ENCODE measurements at regions not wholly inside any gene's neighbourhood (a gene's known extent, or its start where the extent isn't known, plus 50 kb on each side); places are given as distances from the start of the nearest gene placed in this dataset.

DNA sequence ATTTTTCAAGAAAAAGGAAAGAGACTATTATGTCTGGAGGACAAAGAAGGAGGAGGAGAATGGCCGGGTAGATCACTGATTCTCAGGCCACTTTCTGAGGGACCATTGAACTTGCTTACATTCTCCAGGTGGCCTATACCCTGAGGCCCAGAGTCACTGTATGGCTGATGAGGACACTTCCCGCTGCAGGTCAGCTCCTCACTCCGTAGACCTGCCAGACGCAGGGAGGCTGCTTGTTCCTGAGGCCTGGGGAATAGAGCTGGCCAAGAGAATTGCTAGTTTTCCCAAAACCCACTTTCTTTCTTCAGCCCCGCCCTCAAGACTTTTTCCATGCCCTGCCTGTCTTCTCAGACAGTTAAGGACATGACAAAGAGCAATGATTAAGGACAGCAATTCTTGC, 510.5 kb upstream of the TBX3 start:
- no peaks in the 10 kb centered on the region for H3K27me3 Mint-ChIP-seq (ENCODE audit: low read depth)
- peaks cover 9% of the 10 kb centered on the region for H3K9me3 Mint-ChIP-seq (ENCODE audit: insufficient read depth)
- no peak overlapping the region for H3K27ac Mint-ChIP-seq
- DNase-seq (no peak), ATAC-seq (no peak)
- no peaks in the 10 kb centered on the region for H3K4me1 Mint-ChIP-seq (ENCODE audit: low read depth)
- POLR2A ChIA-PET: no interaction called here
- H3K4me3 Mint-ChIP-seq: no peak overlapping the region
- no peaks in the 10 kb centered on the region for H3K36me3 Mint-ChIP-seq (ENCODE audit: low read depth)
- CTCF ChIA-PET: no interaction called here

GRCh38 chr12:115191342-115191741, 507.4 kb upstream of the TBX3 start:
- Mint-ChIP-seq H3K4me1 (ENCODE audit: low read depth) (no peaks in the 10 kb centered on the region), H3K36me3 (ENCODE audit: low read depth) (no peaks in the 10 kb centered on the region), H3K27ac (no peak overlapping the region), H3K9me3 (ENCODE audit: insufficient read depth) (peaks cover 5% of the 10 kb centered on the region), H3K27me3 (ENCODE audit: low read depth) (no peaks in the 10 kb centered on the region), H3K4me3 (no peak overlapping the region)
- ChIA-PET CTCF (no interaction called here), POLR2A (no interaction called here)
- ATAC-seq: no peak
- no peak for DNase-seq

- H3K27ac Mint-ChIP-seq: no peak overlapping the region
- no peak overlapping the region for H3K4me3 Mint-ChIP-seq
- no peaks in the 10 kb centered on the region for H3K27me3 Mint-ChIP-seq (ENCODE audit: low read depth)
- peaks cover 5% of the 10 kb centered on the region for H3K9me3 Mint-ChIP-seq (ENCODE audit: insufficient read depth)
- POLR2A ChIA-PET: no interaction called here
- ATAC-seq (no peak), DNase-seq (no peak)
- CTCF ChIA-PET: no interaction called here
- no peaks in the 10 kb centered on the region for H3K4me1 Mint-ChIP-seq (ENCODE audit: low read depth)
- no peaks in the 10 kb centered on the region for H3K36me3 Mint-ChIP-seq (ENCODE audit: low read depth)
These were observed 506.2 kb upstream of the TBX3 start for GRCh38 chr12:115190010-115190770.

DNA sequence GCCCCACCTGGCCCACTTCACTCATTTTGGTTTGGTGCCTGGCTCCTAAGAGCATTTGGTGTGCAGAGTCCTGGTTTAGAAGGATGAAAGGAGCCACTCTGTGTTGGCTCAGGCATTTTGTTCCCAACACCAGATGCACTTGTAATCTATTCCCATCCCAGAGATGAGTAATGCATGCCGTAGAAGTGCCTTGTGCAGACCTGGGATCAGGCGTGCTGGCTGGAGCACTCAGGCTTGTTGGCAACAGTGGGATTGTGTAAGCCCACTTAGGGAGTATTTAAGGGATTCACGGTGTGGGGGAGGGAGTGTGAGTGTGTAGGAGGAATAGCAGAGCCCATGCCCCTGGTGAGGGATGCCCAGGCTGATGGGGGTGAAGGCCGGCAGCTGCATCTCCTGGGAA, 501.5 kb upstream of the TBX3 start:
- Mint-ChIP-seq H3K27me3 (ENCODE audit: low read depth) (no peaks in the 10 kb centered on the region), H3K27ac (no peak overlapping the region), H3K4me1 (ENCODE audit: low read depth) (no peaks in the 10 kb centered on the region), H3K36me3 (ENCODE audit: low read depth) (no peaks in the 10 kb centered on the region), H3K4me3 (no peak overlapping the region), H3K9me3 (ENCODE audit: insufficient read depth) (no peaks in the 10 kb centered on the region)
- ATAC-seq: no peak
- no peak for DNase-seq
- ChIA-PET POLR2A (no interaction called here), CTCF (no interaction called here)

- DNase-seq (no peak), ATAC-seq (no peak)
- Mint-ChIP-seq H3K36me3 (ENCODE audit: low read depth) (no peaks in the 10 kb centered on the region), H3K27me3 (ENCODE audit: low read depth) (no peaks in the 10 kb centered on the region), H3K4me3 (no peak overlapping the region), H3K4me1 (ENCODE audit: low read depth) (no peaks in the 10 kb centered on the region), H3K27ac (no peak overlapping the region), H3K9me3 (ENCODE audit: insufficient read depth) (no peaks in the 10 kb centered on the region)
- CTCF ChIA-PET: no interaction called here
- POLR2A ChIA-PET: no interaction called here
These were observed 499.8 kb upstream of the TBX3 start for GRCh38 chr12:115183752-115184151.

DNA sequence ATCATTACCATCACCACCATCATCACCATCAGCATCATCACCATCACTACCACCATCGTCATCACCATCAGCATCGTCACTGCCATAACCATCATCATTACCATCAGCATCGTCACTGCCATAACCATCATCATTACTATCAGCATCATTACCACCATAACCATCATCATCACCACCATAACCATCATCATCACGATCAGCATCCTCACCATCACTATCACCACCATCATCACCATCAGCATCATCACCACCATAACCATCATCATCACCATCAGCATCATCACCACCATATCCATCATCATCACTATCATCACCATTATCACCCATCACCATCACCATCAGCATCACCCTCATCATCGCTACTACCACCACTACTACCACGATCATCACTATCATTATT, 493.9 kb upstream of the TBX3 start:
- no peak overlapping the region for H3K27ac Mint-ChIP-seq
- ChIA-PET POLR2A (no interaction called here), CTCF (no interaction called here)
- no peaks in the 10 kb centered on the region for H3K9me3 Mint-ChIP-seq (ENCODE audit: insufficient read depth)
- no peak overlapping the region for H3K4me3 Mint-ChIP-seq
- H3K4me1 Mint-ChIP-seq (ENCODE audit: low read depth): no peaks in the 10 kb centered on the region
- no peaks in the 10 kb centered on the region for H3K27me3 Mint-ChIP-seq (ENCODE audit: low read depth)
- ATAC-seq (no peak), DNase-seq (no peak)
- H3K36me3 Mint-ChIP-seq (ENCODE audit: low read depth): no peaks in the 10 kb centered on the region

GRCh38 chr12:115176741-115177400, 492.9 kb upstream of the TBX3 start:
- CTCF ChIA-PET: no interaction called here
- no peaks in the 10 kb centered on the region for H3K36me3 Mint-ChIP-seq (ENCODE audit: low read depth)

DNA sequence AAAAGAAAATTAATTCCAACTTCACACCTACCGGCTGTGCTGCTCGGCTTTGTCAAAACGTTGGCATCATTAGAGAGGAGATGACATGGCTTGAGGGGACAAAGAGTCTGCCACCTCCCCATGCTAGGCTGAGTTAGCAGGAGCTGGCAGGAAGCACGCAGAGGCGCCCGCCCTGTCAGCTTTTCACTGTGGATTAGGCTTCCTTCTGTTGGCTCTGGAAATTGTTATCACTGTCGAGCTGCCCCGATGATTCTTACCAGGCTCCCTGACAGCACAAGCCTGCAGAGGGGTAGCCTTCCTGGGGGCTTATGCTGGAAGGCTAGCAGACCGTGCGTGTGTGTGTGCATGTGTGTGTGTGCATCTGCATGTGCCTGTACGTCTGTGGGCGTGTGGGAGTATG, 490.9 kb upstream of the TBX3 start:
- Mint-ChIP-seq H3K4me1 (ENCODE audit: low read depth) (no peaks in the 10 kb centered on the region), H3K4me3 (no peak overlapping the region), H3K9me3 (ENCODE audit: insufficient read depth) (no peaks in the 10 kb centered on the region), H3K27ac (no peak overlapping the region), H3K36me3 (ENCODE audit: low read depth) (no peaks in the 10 kb centered on the region), H3K27me3 (ENCODE audit: low read depth) (no peaks in the 10 kb centered on the region)
- ChIA-PET CTCF (no interaction called here), POLR2A (no interaction called here)
- DNase-seq (no peak), ATAC-seq (no peak)

More at GRCh38 chr12:115176741-115177400, 492.9 kb upstream of the TBX3 start:
- Mint-ChIP-seq H3K27me3 (ENCODE audit: low read depth) (no peaks in the 10 kb centered on the region), H3K27ac (no peak overlapping the region), H3K4me3 (no peak overlapping the region), H3K9me3 (ENCODE audit: insufficient read depth) (no peaks in the 10 kb centered on the region), H3K4me1 (ENCODE audit: low read depth) (no peaks in the 10 kb centered on the region)
- ATAC-seq (no peak), DNase-seq (no peak)
- POLR2A ChIA-PET: no interaction called here

DNA sequence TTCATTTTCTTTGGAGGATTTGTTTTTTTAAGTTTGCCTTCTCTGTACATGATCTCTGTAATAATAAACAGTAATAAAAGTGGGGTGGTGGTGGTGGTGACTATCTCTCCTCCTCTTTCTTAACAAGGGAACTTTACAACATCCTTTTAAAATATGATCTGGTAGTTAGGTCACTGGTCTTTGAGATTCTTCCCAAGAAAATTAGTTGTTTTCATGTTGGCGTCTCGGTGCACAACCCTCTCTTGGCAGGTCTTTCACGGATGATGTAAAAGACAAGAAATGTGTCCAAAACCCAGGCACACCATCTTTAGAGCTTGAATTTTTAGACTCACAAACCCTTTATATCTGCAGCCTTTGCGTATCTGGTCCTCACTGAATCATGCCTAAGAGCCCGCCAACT, 488.5 kb upstream of the TBX3 start:
- no peaks in the 10 kb centered on the region for H3K9me3 Mint-ChIP-seq (ENCODE audit: insufficient read depth)
- POLR2A ChIA-PET: no interaction called here
- CTCF ChIA-PET: no interaction called here
- DNase-seq: no peak
- no peaks in the 10 kb centered on the region for H3K4me1 Mint-ChIP-seq (ENCODE audit: low read depth)
- H3K4me3 Mint-ChIP-seq: no peak overlapping the region
- no peak overlapping the region for H3K27ac Mint-ChIP-seq
- H3K27me3 Mint-ChIP-seq (ENCODE audit: low read depth): no peaks in the 10 kb centered on the region
- no peaks in the 10 kb centered on the region for H3K36me3 Mint-ChIP-seq (ENCODE audit: low read depth)
- ATAC-seq: no peak

- H3K36me3 Mint-ChIP-seq (ENCODE audit: low read depth): no peaks in the 10 kb centered on the region
- H3K4me3 Mint-ChIP-seq: no peak overlapping the region
- H3K9me3 Mint-ChIP-seq (ENCODE audit: insufficient read depth): no peaks in the 10 kb centered on the region
- ChIA-PET CTCF (no interaction called here), POLR2A (interaction anchor here (0.6 kb wide), 1 partner anchor 989 kb away, joined by 3 read pairs; no protein-coding TSS in a partner anchor)
- H3K27ac Mint-ChIP-seq: no peak overlapping the region
- no peaks in the 10 kb centered on the region for H3K4me1 Mint-ChIP-seq (ENCODE audit: low read depth)
- H3K27me3 Mint-ChIP-seq (ENCODE audit: low read depth): no peaks in the 10 kb centered on the region
- no peak for ATAC-seq
- DNase-seq: no peak
These were observed 486.0 kb upstream of the TBX3 start for GRCh38 chr12:115169981-115170380.

GRCh38 chr12:115166698-115167315, 482.8 kb upstream of the TBX3 start:
- no peak for DNase-seq
- Mint-ChIP-seq H3K4me1 (ENCODE audit: low read depth) (no peaks in the 10 kb centered on the region), H3K27me3 (ENCODE audit: low read depth) (no peaks in the 10 kb centered on the region), H3K27ac (no peak overlapping the region), H3K9me3 (ENCODE audit: insufficient read depth) (no peaks in the 10 kb centered on the region), H3K4me3 (no peak overlapping the region), H3K36me3 (ENCODE audit: low read depth) (no peaks in the 10 kb centered on the region)
- no peak for ATAC-seq
- CTCF ChIA-PET: no interaction called here
- POLR2A ChIA-PET: no interaction called here

- ChIA-PET POLR2A (no interaction called here), CTCF (no interaction called here)
- Mint-ChIP-seq H3K4me3 (no peak overlapping the region), H3K4me1 (ENCODE audit: low read depth) (no peaks in the 10 kb centered on the region), H3K9me3 (ENCODE audit: insufficient read depth) (no peaks in the 10 kb centered on the region), H3K27me3 (ENCODE audit: low read depth) (no peaks in the 10 kb centered on the region), H3K27ac (no peak overlapping the region), H3K36me3 (ENCODE audit: low read depth) (no peaks in the 10 kb centered on the region)
- DNase-seq (no peak), ATAC-seq (no peak)
These were observed 479.7 kb upstream of the TBX3 start for GRCh38 chr12:115163710-115164109.
